NCI-H1105 treated with DMSO at 0.1 percent for 48 hours (cell line): ENCODE measurements at regions not wholly inside any gene's neighbourhood (a gene's known extent, or its start where the extent isn't known, plus 50 kb on each side); places are given as distances from the start of the nearest gene placed in this dataset.
"Not testable (repeated sequence)": the region's sequence is repeated elsewhere in the genome, so short reads cannot be mapped to it uniquely, and the experiment has no call there.

Experiments
- DNase-seq: peaks from one replicate; lab custom pipeline; 2025; lab: John Stamatoyannopoulos, UW

DNA sequence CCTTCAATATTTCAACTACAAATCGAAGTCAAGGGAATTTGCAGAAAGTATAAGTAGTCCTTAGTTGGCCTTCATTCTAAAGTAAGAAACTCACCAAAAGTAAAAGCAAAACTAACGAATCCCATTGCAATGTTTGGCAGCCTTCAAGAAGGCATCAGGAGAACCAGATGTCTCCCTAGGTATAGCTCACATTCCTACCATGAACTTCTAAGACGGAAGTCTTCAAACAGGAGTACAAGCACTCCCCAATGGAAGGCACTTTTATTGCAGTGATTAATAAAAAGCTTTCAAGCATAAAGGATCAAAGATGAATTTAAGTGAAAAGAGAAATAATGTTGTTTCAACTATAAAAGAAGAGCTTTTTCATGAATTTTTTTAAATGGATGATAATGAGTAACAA lies 236.0 kb upstream of the NR5A2 start:
- no peak for DNase-seq

DNA sequence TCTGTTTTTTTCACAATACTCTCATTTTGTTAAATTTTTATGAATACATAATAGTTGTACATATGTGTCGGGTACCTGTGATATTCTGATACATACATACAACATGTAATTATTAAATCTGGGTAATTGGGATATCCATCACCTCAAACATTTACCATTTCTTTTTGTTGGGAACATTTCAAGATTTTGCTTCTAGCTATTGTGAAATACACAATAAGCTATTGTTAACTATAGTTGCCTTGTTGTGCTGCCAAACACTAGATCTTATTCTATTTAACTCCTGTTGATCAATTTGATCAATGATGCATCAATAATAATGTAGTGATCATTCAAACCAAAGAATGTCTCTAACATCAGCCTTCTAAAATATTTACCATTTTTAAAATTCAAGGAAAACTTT lies 234.6 kb upstream of the NR5A2 start:
- DNase-seq = no peak

- no peak for DNase-seq
Measured at GRCh38 chr1:199794105-199794863, 233.2 kb upstream of the NR5A2 start.

- no peak for DNase-seq
Measured at GRCh38 chr1:199799116-199799515, 228.4 kb upstream of the NR5A2 start.

DNA sequence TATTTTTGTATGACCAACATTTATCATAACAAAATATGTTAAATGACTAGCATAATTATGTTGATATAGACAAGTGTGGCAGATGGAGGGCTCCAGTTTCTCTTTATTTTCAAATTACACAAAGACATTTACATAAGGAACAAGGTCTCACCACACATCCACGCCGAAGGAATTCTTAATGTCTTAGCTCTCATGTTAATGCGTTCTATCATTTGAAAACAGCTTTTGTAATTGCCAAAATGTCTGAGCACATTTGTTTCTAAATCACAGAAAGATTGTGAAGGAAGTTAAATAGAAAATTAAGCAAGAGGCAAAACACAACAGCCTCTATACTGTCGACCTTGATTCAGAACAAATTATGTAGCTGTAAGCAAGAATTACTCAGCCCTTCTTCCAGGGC lies 223.0 kb upstream of the NR5A2 start:
- no peak for DNase-seq

DNA sequence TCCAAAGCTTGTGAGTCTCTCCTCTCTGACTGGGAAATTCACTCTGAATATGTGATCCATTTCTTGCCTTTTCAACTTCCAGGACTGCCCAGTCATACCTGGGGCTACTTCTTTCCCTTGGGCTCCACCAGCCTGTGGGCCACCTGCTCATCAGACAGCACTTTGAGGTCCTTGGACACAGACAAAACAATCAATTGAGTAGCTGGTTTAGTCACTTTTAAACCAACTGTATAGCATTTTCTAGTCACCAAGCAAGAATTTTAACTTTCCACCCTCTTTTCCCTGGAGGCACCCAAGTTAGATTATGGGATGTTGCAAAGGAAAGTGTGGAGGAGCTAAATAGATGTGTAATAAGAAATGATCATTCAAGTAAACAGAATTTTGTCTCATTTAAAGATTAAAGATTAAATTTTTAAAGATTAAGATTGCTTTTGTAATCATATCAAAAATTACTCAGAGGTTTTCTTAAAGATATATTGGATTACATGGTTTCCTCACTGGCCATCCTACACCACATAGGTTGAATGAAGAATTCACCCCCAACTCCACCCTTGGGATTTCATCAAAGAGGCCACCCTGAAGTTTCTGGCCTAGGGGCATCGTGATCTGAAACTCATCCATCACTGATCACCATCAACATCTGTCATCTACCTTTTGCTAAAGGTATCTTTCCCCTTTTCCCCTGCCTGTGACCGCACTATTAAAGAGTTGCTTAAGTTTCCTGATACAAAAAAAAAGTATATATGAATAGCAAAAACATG lies 219.2 kb upstream of the NR5A2 start:
- no peak for DNase-seq

GRCh38 chr1:199809311-199809710 lies 218.2 kb upstream of the NR5A2 start:
- no peak for DNase-seq

DNA sequence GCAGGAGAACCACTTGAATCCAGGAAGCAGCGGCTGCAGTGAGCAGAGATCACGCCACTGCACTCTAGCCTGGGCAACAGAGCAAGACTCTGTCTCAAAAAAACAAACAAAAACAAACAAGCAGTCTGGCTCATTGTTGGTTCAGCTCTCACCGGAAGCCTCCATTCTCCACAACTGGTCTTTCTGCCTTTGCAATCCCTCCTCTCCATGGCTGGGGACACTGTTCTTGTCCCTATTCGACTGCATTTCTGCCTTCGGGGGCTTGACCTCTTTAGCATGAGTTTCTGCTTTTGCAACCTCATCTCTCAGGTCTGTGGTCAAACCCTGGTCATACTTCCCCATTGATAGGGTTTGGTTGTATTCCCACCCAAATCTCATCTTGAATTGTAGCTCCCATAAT lies 216.3 kb upstream of the NR5A2 start:
- no peak for DNase-seq

GRCh38 chr1:199813198-199813597 lies 214.3 kb upstream of the NR5A2 start:
- no peak for DNase-seq

DNA sequence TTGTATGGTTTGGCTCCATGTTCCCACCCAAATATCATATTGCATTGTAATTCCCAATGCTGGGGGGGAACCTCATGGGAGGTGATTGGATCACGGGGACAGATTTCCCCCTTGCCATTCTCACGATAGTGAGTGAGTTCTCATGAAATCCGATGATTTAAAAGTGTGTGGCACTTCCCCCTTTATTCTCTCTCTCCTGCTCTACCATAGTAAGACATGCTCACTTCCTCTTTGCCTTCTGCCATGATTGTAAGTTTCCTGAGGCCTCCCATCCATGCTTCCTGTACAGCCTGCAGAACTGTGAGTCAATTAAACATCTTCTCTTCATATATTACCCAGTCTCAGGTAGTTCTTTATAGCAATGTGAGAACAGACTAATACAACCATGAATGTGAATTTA lies 211.6 kb upstream of the NR5A2 start:
- no peak for DNase-seq

GRCh38 chr1:199817266-199817665 lies 210.2 kb upstream of the NR5A2 start:
- DNase-seq = no peak

DNA sequence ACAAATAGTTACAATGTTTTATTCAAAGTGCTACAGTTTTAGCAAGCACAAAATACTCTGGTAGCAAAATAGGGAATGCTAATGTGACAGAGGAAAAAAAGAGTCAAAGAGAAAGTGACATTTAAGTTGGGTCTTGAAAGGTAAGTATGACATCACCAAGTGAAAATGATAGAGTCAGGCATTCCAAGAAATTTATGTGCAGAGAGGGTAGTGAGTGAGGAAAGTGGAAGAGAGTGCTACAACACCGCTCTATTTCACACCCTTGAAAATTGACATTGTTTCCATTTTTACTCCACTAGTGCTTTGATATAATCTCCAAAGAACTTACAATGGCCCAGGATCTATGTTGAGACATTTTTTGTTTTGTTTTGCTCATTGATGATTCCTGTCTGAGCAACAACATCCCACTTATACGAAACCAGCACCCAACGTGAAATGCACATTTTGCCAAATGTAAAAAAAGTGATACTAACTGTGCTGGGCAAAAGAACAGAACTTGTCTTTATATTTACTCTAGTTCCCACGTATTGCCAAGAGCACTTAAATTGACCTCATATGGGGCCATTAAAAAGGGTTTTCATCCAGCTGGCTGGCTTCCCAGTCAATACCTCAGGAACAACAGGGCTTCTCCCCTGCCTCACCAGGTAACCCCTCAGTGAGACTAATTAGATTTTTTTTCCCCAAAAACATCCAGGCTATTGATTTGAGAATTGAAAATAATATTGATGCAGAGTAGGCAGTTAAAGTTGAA lies 206.3 kb upstream of the NR5A2 start:
- peak; percentile 95 for DNase-seq

DNA sequence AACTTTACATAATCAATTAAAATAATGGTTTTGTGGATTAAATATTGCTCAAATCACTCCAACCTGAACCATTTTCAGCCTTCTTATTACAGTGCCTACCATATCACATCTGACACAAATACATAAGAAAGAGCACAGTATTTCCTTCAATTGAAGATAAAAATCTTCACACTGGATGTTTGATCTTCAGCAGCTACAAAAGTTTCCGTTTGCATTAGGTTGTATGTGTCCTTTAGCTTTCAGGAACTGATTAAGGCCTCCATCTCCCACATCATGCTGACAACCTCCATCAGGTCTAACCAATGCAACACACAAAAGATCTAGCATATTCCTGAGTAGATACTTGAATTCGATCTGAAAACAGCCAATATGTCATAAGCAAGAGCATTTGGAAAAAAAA lies 195.1 kb upstream of the NR5A2 start:
- DNase-seq = no peak

DNA sequence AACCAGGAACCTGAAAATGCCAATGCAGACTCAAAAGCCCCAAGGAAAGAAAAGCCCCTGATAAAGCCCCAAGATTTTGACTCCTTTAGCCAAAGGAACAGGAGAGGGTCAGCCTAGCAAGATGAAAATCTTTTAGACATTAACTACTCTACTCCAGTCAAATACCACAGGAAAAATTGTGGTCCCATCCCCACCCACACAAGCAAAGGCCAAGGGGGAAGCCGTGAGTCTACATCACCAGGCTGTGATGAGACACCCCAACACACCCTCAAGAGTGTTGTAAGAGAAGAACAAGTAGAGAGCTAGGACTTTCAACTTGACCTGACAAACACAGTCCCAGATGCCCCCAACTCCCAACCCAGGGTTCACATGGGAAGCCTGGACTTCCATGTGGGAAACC lies 192.8 kb upstream of the NR5A2 start:
- no peak for DNase-seq

DNA sequence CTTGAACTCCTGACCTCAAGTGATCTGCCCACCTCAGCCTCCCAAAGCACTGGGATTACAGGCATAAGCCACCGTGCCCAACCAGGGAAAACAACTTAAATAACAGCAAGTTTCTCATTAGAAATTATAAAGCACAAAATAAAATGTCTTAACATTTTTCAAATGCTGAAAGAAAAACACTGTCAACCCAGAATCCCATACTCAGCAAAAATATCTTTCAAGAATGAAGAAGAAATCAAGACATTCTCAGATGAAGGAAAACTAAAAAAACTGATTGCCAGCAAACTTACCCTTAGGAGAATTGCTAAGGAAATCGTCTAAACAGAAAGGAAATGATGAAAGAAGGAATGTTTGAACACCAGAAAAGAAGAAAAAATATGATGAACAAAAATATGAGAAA lies 191.1 kb upstream of the NR5A2 start:
- no peak for DNase-seq

DNA sequence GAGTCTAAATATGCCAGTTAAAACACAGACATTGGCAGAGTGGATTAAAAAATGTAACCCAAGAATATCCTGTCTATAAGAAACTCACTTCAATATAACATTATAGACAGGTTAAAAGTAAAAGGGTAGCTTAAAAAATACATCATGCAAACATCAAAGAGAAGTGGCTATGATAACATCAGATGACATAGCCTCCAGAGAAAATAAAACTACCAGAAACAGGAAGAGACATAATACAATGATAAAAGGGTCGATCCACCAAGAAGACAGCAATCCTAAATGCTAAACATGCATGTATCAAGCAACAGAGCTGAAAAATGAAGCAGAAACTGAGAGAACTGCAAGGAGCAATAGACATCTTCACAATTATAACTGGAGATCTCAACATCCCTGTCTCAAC lies 190.2 kb upstream of the NR5A2 start:
- no peak for DNase-seq

DNA sequence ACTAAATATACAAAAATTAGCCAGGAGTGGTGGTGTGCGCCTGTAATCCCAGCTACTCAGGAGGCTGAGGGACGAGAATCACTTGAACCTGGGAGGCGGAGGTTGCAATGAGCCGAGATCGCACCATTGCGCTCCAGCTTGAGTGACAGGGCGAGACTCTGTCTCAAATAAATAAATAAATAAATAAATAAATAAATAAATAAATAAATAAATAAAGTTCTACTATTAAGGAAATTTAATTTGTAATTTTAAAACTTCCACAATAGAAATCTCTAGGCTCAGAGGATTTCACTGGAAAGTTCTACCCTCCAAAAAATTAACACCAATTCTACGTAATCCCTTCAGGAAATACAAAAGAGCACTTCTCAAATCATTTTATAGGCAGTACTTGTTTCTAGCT lies 187.9 kb upstream of the NR5A2 start:
- not testable (repeated sequence) for DNase-seq

GRCh38 chr1:199843096-199843495 lies 184.4 kb upstream of the NR5A2 start:
- not testable (repeated sequence) for DNase-seq

- no peak for DNase-seq
Measured at GRCh38 chr1:199843861-199844260, 183.6 kb upstream of the NR5A2 start.

- DNase-seq = no peak
Measured at GRCh38 chr1:199847021-199847420, 180.5 kb upstream of the NR5A2 start.

DNA sequence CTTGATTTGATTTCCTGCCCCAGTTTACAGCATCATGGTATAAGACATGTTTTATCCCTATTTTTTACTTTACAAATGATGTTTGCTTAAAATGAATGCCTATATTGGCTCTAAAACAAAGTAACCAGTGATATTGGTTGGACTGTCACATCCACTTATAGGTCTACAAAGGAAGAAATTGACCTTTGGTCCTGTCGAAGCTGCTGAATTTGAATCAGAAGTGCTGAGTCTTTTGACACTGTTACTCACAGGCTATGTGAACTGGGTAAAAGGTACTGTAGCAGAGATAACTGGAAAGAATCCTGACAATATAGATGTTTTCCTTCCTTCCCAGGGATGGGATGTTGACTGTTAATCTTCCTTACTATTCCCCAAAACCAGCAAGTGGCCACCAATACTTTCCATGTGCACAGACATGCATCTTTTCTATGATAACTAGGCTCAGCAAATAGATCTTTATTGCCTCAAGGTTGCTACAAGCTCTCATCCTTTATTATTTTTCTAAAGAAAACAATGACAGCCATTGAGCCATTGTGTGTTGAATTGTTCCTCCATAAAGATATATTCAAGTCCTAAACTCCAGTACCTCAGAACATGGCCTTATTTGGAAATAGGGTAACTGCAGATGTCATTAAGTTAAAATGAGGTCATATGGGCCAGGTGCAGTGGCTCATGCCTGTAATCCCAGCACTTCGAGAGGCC lies 175.9 kb upstream of the NR5A2 start:
- no peak for DNase-seq

DNA sequence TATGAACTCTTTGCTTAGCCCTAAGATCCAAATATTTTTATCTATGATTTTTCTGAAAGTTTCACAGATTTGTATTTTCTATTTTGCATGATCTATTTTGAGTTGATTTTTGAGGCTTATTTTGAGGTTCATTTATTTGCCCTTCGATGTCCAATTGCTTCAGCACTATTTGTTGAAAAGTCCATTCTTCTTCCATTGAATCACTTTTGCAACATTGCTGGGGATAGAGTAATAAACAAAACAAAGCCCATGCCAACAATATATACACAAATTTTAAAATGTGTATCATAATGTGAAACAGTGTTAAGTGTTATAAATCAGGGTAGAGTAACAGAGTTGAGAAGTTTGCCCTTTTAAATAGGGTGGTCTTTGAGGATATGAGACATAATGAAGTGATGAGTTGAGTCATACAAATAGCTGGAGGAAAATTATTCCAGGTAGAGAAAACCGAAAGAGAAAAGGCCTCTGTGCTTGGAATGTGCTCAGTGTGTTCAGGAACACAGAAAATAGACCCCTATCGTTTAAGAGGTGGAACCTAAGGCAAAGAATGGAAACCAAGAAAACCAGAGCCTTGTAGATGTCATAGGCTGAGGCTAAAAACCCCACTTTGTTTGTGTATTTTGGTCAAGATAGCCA lies 172.7 kb upstream of the NR5A2 start:
- no peak for DNase-seq
